Mesodermal cell (in vitro differentiated cells): ENCODE measurements at regions not wholly inside any gene's neighbourhood (a gene's known extent, or its start where the extent isn't known, plus 50 kb on each side); places are given as distances from the start of the nearest gene placed in this dataset.

Experiments used
- H3K27ac ChIP-seq: 2 replicates; pipeline ENCODE4 v1.7.0; 2013; ENCODE audit warnings: mild to moderate bottlenecking, low read depth, low read length, moderate library complexity; ENCODE audit not compliant: severe bottlenecking
- H3K36me3 ChIP-seq: 2 replicates; pipeline ENCODE4 v1.7.1; 2013; ENCODE audit warnings: mild to moderate bottlenecking, low read length, moderate library complexity; ENCODE audit not compliant: control insufficient read depth, insufficient read depth
- H3K4me1 ChIP-seq: one replicate; pipeline ENCODE4 v1.7.1; 2013; ENCODE audit warnings: mild to moderate bottlenecking, low read length; ENCODE audit not compliant: insufficient read depth, control insufficient read depth, poor library complexity, severe bottlenecking
- H3K4me3 ChIP-seq: 2 replicates; pipeline ENCODE4 v1.7.0; 2013; ENCODE audit warnings: low read length, control low read depth, mild to moderate bottlenecking; ENCODE audit not compliant: insufficient read depth, poor library complexity, severe bottlenecking; ENCODE audit errors: extremely low read depth
- H3K9me3 ChIP-seq: 2 replicates; pipeline ENCODE4 v1.7.1; 2013; ENCODE audit warnings: mild to moderate bottlenecking, low read length, moderate library complexity; ENCODE audit not compliant: control insufficient read depth
- WGBS, 2 experiments: methylation state at CpG; one replicate each; pipeline ENCODE4 v1.1.5; 2013; ENCODE audit warnings: missing lambda C conversion rate in 2 of 2; ENCODE audit not compliant: insufficient coverage in 2 of 2; 5-methylcytosine and 5-hydroxymethylcytosine counted together

- Histone ChIP-seq H3K4me3 (no peak overlapping the region), H3K36me3 (no peaks in the 10 kb centered on the region), H3K27ac (no peak overlapping the region), H3K4me1 (no peaks in the 10 kb centered on the region), H3K9me3 (no peaks in the 10 kb centered on the region)
- WGBS, 2 experiments: no CpG with 5 or more reads among the region's 1 CpG
Measured at GRCh38 chr3:164231718-164232117, 846.6 kb downstream of the SI start.

GRCh38 chr3:164230385-164231094, 847.8 kb downstream of the SI start:
- no peaks in the 10 kb centered on the region for H3K9me3 ChIP-seq
- no peak overlapping the region for H3K27ac ChIP-seq
- H3K4me1 ChIP-seq: no peaks in the 10 kb centered on the region
- H3K36me3 ChIP-seq: no peaks in the 10 kb centered on the region
- H3K4me3 ChIP-seq: no peak overlapping the region
- 96 to 97% methylated on average over 3 of the region's 3 CpGs for WGBS, 2 experiments

GRCh38 chr3:164224126-164224525, 854.2 kb downstream of the SI start:
- Histone ChIP-seq H3K36me3 (no peaks in the 10 kb centered on the region), H3K9me3 (peaks cover 9% of the 10 kb centered on the region), H3K4me3 (no peak overlapping the region), H3K4me1 (no peaks in the 10 kb centered on the region), H3K27ac (no peak overlapping the region)
- WGBS, 2 experiments: no CpG with 5 or more reads among the region's 1 CpG

GRCh38 chr3:164222197-164222596, 856.1 kb downstream of the SI start:
- H3K4me1 ChIP-seq: no peaks in the 10 kb centered on the region
- peaks cover 9% of the 10 kb centered on the region for H3K9me3 ChIP-seq
- no peaks in the 10 kb centered on the region for H3K36me3 ChIP-seq
- no peak overlapping the region for H3K4me3 ChIP-seq
- H3K27ac ChIP-seq: no peak overlapping the region
- WGBS, 2 experiments: 83 to 90% methylated on average over 2 of the region's 3 CpGs

- Histone ChIP-seq H3K9me3 (peaks cover 9% of the 10 kb centered on the region), H3K4me1 (no peaks in the 10 kb centered on the region), H3K27ac (no peak overlapping the region), H3K4me3 (no peak overlapping the region), H3K36me3 (no peaks in the 10 kb centered on the region)
- no CpG with 5 or more reads among the region's 1 CpG for WGBS, 2 experiments
Measured at GRCh38 chr3:164221297-164221696, 857.0 kb downstream of the SI start.

- 80% methylated on average over 1 of the region's 1 CpG; no CpG with 5 or more reads in 1 of the 2 experiments for WGBS, 2 experiments
- no peak overlapping the region for H3K4me3 ChIP-seq
- H3K9me3 ChIP-seq: no peaks in the 10 kb centered on the region
Measured at GRCh38 chr3:164209363-164209762, 868.9 kb downstream of the SI start.

GRCh38 chr3:164208821-164209220, 869.5 kb downstream of the SI start:
- Histone ChIP-seq H3K4me1 (no peaks in the 10 kb centered on the region), H3K27ac (no peak overlapping the region), H3K9me3 (no peaks in the 10 kb centered on the region), H3K4me3 (no peak overlapping the region), H3K36me3 (no peaks in the 10 kb centered on the region)
- 49 to 58% methylated on average over 2 of the region's 2 CpGs for WGBS, 2 experiments

More at GRCh38 chr3:164209363-164209762, 868.9 kb downstream of the SI start:
- no peaks in the 10 kb centered on the region for H3K36me3 ChIP-seq
- no peak overlapping the region for H3K27ac ChIP-seq
- H3K4me1 ChIP-seq: no peaks in the 10 kb centered on the region

GRCh38 chr3:164208048-164208447, 870.2 kb downstream of the SI start:
- no peaks in the 10 kb centered on the region for H3K9me3 ChIP-seq
- 63 to 92% methylated on average over 2 of the region's 2 CpGs for WGBS, 2 experiments

GRCh38 chr3:164200053-164200823, 878.1 kb downstream of the SI start:
- H3K9me3 ChIP-seq: no peaks in the 10 kb centered on the region
- WGBS, 2 experiments: no CpG with 5 or more reads among the region's 1 CpG
- no peak overlapping the region for H3K27ac ChIP-seq
- H3K4me1 ChIP-seq: no peaks in the 10 kb centered on the region
- no peaks in the 10 kb centered on the region for H3K36me3 ChIP-seq
- H3K4me3 ChIP-seq: no peak overlapping the region

More at GRCh38 chr3:164208048-164208447, 870.2 kb downstream of the SI start:
- no peaks in the 10 kb centered on the region for H3K4me1 ChIP-seq
- H3K4me3 ChIP-seq: no peak overlapping the region
- no peak overlapping the region for H3K27ac ChIP-seq
- no peaks in the 10 kb centered on the region for H3K36me3 ChIP-seq

GRCh38 chr3:164196477-164196876, 881.8 kb downstream of the SI start:
- no CpG with 5 or more reads among the region's 2 CpGs for WGBS, 2 experiments
- no peaks in the 10 kb centered on the region for H3K4me1 ChIP-seq
- no peaks in the 10 kb centered on the region for H3K9me3 ChIP-seq
- no peaks in the 10 kb centered on the region for H3K36me3 ChIP-seq
- no peak overlapping the region for H3K4me3 ChIP-seq
- H3K27ac ChIP-seq: no peak overlapping the region

GRCh38 chr3:164194842-164195241, 883.5 kb downstream of the SI start:
- whole genome bisulfite sequencing, 2 experiments: 80 to 86% methylated on average over 1 to 2 of the region's 2 CpGs

More at GRCh38 chr3:164194842-164195241, 883.5 kb downstream of the SI start:
- Histone ChIP-seq H3K27ac (no peak overlapping the region), H3K4me1 (no peaks in the 10 kb centered on the region), H3K9me3 (no peaks in the 10 kb centered on the region), H3K36me3 (no peaks in the 10 kb centered on the region), H3K4me3 (no peak overlapping the region)
